DND-41 (cell line): ENCODE measurements at regions not wholly inside any gene's neighbourhood (a gene's known extent, or its start where the extent isn't known, plus 50 kb on each side); places are given as distances from the start of the nearest gene placed in this dataset.

ENCODE experiments used
- ATAC-seq: fragments of 200-7000 bp; cut with Tn5 transposase; 3 replicates; pipeline ENCODE4 v1.9.1; 2021; ENCODE audit warnings: low read depth; ENCODE audit not compliant: insufficient read depth
- DNase-seq: peaks from one replicate; pipeline ENCODE4 v3.0.0-alpha.2; 2020
- H2AFZ ChIP-seq: 2 replicates; pipeline ENCODE4 v1.6.0; 2012; ENCODE audit warnings: low read depth, low read length
- H3K27ac ChIP-seq: 2 replicates; pipeline ENCODE4 v1.5.1; 2012; ENCODE audit warnings: low read length, inconsistent platforms
- H3K27me3 ChIP-seq: fragments of 200-600 bp; sonication (generic); 2 replicates; pipeline ENCODE4 v1.6.0; 2012; ENCODE audit warnings: low read length, mild to moderate bottlenecking, inconsistent platforms; ENCODE audit not compliant: insufficient read depth, poor library complexity
- H3K36me3 ChIP-seq: 2 replicates; pipeline ENCODE4 v1.5.1; 2012; ENCODE audit warnings: low read length, inconsistent platforms; ENCODE audit not compliant: insufficient read depth
- H3K4me1 ChIP-seq: 2 replicates; pipeline ENCODE4 v1.5.1; 2012; ENCODE audit warnings: mild to moderate bottlenecking, low read length; ENCODE audit not compliant: insufficient read depth
- H3K4me2 ChIP-seq: 2 replicates; pipeline ENCODE4 v1.6.0; 2012; ENCODE audit warnings: mild to moderate bottlenecking, moderate library complexity, low read length, inconsistent platforms; ENCODE audit not compliant: insufficient read depth
- H3K4me3 ChIP-seq, 2 experiments: fragments of 200-600 bp in 1 of 2; shearing (Covaris generic) in 1 of 2; 2 replicates each; pipeline ENCODE4 v1.5.1; 2012 to 2016; ENCODE audit warnings: inconsistent platforms in 2 of 2, low read length in 2 of 2, mild to moderate bottlenecking in 2 of 2, low read depth in 1 of 2, moderate library complexity in 1 of 2
- H3K79me2 ChIP-seq: 2 replicates; pipeline ENCODE4 v1.6.0; 2012; ENCODE audit warnings: low read length, inconsistent platforms; ENCODE audit not compliant: insufficient read depth
- H3K9ac ChIP-seq: 2 replicates; pipeline ENCODE4 v1.6.0; 2012; ENCODE audit warnings: low read depth, mild to moderate bottlenecking, inconsistent platforms, low read length, moderate library complexity
- H3K9me3 ChIP-seq: 2 replicates; pipeline ENCODE4 v1.5.1; 2012; ENCODE audit warnings: low read length, moderate library complexity, mild to moderate bottlenecking, inconsistent platforms; ENCODE audit not compliant: insufficient read depth, severe bottlenecking
- H4K20me1 ChIP-seq: 2 replicates; pipeline ENCODE4 v1.6.0; 2012; ENCODE audit warnings: low read length; ENCODE audit not compliant: insufficient read depth
- CTCF ChIP-seq: IDR thresholded peaks from 2 replicates; pipeline ENCODE4 v1.5.1; 2012; ENCODE audit warnings: borderline replicate concordance, low read length, moderate library complexity, mild to moderate bottlenecking; ENCODE audit not compliant: poor library complexity, severe bottlenecking; ENCODE audit errors: extremely low read depth
- EZH2 ChIP-seq: IDR thresholded peaks from 3 replicates; pipeline ENCODE4 v1.6.1; 2012; ENCODE audit warnings: borderline replicate concordance, low read depth, mild to moderate bottlenecking, moderate library complexity, low read length, inconsistent platforms; ENCODE audit not compliant: severe bottlenecking

GRCh38 chr17:53264730-53265129 is 558.0 kb upstream of the KIF2B start:
- H3K4me3 ChIP-seq: no peak overlapping the region
- no peak for ATAC-seq

GRCh38 chr17:53253956-53254597 is 568.6 kb upstream of the KIF2B start:
- ATAC-seq: no peak
- H3K4me2 ChIP-seq: no peak overlapping the region

More at GRCh38 chr17:53264730-53265129, 558.0 kb upstream of the KIF2B start:
- H3K4me2 ChIP-seq: no peak overlapping the region
- H2AFZ ChIP-seq: no peak overlapping the region
- H3K4me1 ChIP-seq: no peaks in the 10 kb centered on the region
- H3K27ac ChIP-seq: no peak overlapping the region
- H3K9ac ChIP-seq: no peak overlapping the region
- H3K27me3 ChIP-seq: no peaks in the 10 kb centered on the region
- no peaks in the 10 kb centered on the region for H4K20me1 ChIP-seq
- H3K36me3 ChIP-seq: no peaks in the 10 kb centered on the region
- DNase-seq: no peak
- TF ChIP-seq EZH2 (no peak), CTCF (no peak)
- no peaks in the 10 kb centered on the region for H3K9me3 ChIP-seq
- no peaks in the 10 kb centered on the region for H3K79me2 ChIP-seq

GRCh38 chr17:53249036-53249435 is 573.7 kb upstream of the KIF2B start:
- no peak overlapping the region for H3K9ac ChIP-seq
- H3K4me1 ChIP-seq: no peaks in the 10 kb centered on the region
- no peak for ATAC-seq
- no peaks in the 10 kb centered on the region for H3K9me3 ChIP-seq
- no peak overlapping the region for H3K27ac ChIP-seq
- H3K27me3 ChIP-seq: no peaks in the 10 kb centered on the region
- TF ChIP-seq EZH2 (no peak), CTCF (no peak)
- no peak overlapping the region for H3K4me3 ChIP-seq
- no peaks in the 10 kb centered on the region for H3K79me2 ChIP-seq
- no peak overlapping the region for H2AFZ ChIP-seq
- H3K36me3 ChIP-seq: no peaks in the 10 kb centered on the region
- no peak for DNase-seq
- H3K4me2 ChIP-seq: no peak overlapping the region
- no peaks in the 10 kb centered on the region for H4K20me1 ChIP-seq

More at GRCh38 chr17:53253956-53254597, 568.6 kb upstream of the KIF2B start:
- Histone ChIP-seq H3K36me3 (no peaks in the 10 kb centered on the region), H3K4me1 (no peaks in the 10 kb centered on the region), H4K20me1 (no peaks in the 10 kb centered on the region), H3K27ac (no peak overlapping the region), H3K79me2 (no peaks in the 10 kb centered on the region), H3K9me3 (no peaks in the 10 kb centered on the region), H3K27me3 (no peaks in the 10 kb centered on the region), H3K9ac (no peak overlapping the region), H2AFZ (no peak overlapping the region), H3K4me3 (no peak overlapping the region)
- no peak for DNase-seq
- no peak for TF ChIP-seq CTCF
- no peak for TF ChIP-seq EZH2
